MM.1S (cell line): ENCODE measurements at regions not wholly inside any gene's neighbourhood (a gene's known extent, or its start where the extent isn't known, plus 50 kb on each side); places are given as distances from the start of the nearest gene placed in this dataset.

Experiments
- DNase-seq: peaks from one replicate; pipeline ENCODE4 v3.0.0-alpha.2; 2015
- H2AFZ ChIP-seq: fragments of 300-600 bp; sonication (generic); 2 replicates; pipeline ENCODE4 v1.6.0; 2016; ENCODE audit warnings: antibody characterized with exemption, low read length
- H3F3A ChIP-seq: fragments of 300-600 bp; sonication (generic); 2 replicates; pipeline ENCODE4 v1.6.1; 2016; ENCODE audit warnings: mild to moderate bottlenecking, antibody characterized with exemption, low read length, moderate library complexity, mixed read lengths; ENCODE audit not compliant: insufficient read depth
- H3K27ac ChIP-seq: fragments of 300-600 bp; sonication (generic); 2 replicates; pipeline ENCODE4 v1.5.1; 2016; ENCODE audit warnings: mild to moderate bottlenecking, low read length
- H3K27me3 ChIP-seq: fragments of 300-600 bp; sonication (generic); replicated peaks from 2 replicates; pipeline ENCODE4 v1.6.0; 2016; ENCODE audit warnings: low read length; ENCODE audit not compliant: insufficient read depth
- H3K36me3 ChIP-seq: fragments of 300-600 bp; sonication (generic); replicated peaks from 2 replicates; pipeline ENCODE4 v1.6.1; 2016; ENCODE audit warnings: mild to moderate bottlenecking, low read length, mixed read lengths; ENCODE audit not compliant: insufficient read depth
- H3K4me1 ChIP-seq: fragments of 300-600 bp; sonication (generic); 2 replicates; pipeline ENCODE4 v1.6.1; 2016; ENCODE audit warnings: low read length, mixed read lengths
- H3K4me2 ChIP-seq: fragments of 300-600 bp; sonication (generic); 2 replicates; pipeline ENCODE4 v1.6.0; 2016; ENCODE audit warnings: low read depth, low read length
- H3K4me3 ChIP-seq: fragments of 300-600 bp; sonication (generic); 2 replicates; pipeline ENCODE4 v1.5.1; 2016; ENCODE audit warnings: low read length, mixed read lengths
- H3K79me2 ChIP-seq: fragments of 300-600 bp; sonication (generic); 2 replicates; pipeline ENCODE4 v1.6.1; 2016; ENCODE audit warnings: mixed run types, low read length, mixed read lengths
- H3K9ac ChIP-seq: fragments of 300-600 bp; sonication (generic); 2 replicates; pipeline ENCODE4 v1.6.1; 2016; ENCODE audit warnings: low read length, mixed read lengths
- H3K9me2 ChIP-seq: fragments of 300-600 bp; sonication (generic); replicated peaks from 2 replicates; pipeline ENCODE4 v1.6.1; 2016; ENCODE audit warnings: mild to moderate bottlenecking, low read length, mixed read lengths; ENCODE audit not compliant: insufficient read depth
- H3K9me3 ChIP-seq: fragments of 300-600 bp; sonication (generic); replicated peaks from 2 replicates; pipeline ENCODE4 v1.6.1; 2016; ENCODE audit warnings: mild to moderate bottlenecking, low read length, mixed read lengths; ENCODE audit not compliant: insufficient read depth
- H4K20me1 ChIP-seq: fragments of 300-600 bp; sonication (generic); 2 replicates; pipeline ENCODE4 v1.6.1; 2016; ENCODE audit warnings: mild to moderate bottlenecking, low read length, moderate library complexity, mixed read lengths; ENCODE audit not compliant: insufficient read depth
- EZH2 ChIP-seq: fragments of 300-600 bp; sonication (generic); optimal IDR thresholded peaks from 2 replicates; pipeline ENCODE3; 2017; ENCODE audit warnings: low read depth, mild to moderate bottlenecking, antibody characterized with exemption, low read length, mixed read lengths
- EZH2phosphoT487 ChIP-seq: fragments of 300-600 bp; sonication (generic); IDR thresholded peaks from 2 replicates; pipeline ENCODE4 v1.6.1; 2018; ENCODE audit warnings: antibody characterized with exemption, low read length
- TF ChIP-seq, protein P1 (sequence below): fragments of 300-600 bp; sonication (generic); IDR thresholded peaks from 2 replicates; pipeline ENCODE4 v1.5.1; 2016; ENCODE audit warnings: antibody characterized with exemption, low read length, mixed read lengths

DNA sequence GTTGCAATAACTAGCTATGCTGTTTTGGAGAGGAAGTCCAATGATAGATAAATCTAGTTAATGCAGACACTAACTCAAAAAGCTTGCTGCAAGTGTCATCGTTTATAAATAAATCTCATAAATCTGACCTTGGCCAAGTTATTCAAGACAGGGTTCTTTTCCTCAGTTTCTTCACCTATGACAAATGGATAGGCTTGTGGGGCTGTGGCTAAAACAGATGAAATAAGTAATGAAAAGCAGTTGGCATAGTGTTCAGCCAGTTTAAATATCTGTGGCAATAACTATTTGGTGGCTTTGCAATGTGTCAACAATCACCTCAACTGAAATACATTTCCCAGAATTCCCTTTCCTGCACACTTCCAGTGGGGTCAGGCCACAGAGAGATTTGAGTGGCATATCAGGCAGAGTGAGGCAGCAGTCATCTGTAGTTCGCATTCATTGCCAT lies 169.9 kb downstream of the DYRK2 start:
- no peak overlapping the region for H3K9ac ChIP-seq
- TF ChIP-seq EZH2 (no peak), EZH2phosphoT487 (no peak)
- TF ChIP-seq, protein P1, sequence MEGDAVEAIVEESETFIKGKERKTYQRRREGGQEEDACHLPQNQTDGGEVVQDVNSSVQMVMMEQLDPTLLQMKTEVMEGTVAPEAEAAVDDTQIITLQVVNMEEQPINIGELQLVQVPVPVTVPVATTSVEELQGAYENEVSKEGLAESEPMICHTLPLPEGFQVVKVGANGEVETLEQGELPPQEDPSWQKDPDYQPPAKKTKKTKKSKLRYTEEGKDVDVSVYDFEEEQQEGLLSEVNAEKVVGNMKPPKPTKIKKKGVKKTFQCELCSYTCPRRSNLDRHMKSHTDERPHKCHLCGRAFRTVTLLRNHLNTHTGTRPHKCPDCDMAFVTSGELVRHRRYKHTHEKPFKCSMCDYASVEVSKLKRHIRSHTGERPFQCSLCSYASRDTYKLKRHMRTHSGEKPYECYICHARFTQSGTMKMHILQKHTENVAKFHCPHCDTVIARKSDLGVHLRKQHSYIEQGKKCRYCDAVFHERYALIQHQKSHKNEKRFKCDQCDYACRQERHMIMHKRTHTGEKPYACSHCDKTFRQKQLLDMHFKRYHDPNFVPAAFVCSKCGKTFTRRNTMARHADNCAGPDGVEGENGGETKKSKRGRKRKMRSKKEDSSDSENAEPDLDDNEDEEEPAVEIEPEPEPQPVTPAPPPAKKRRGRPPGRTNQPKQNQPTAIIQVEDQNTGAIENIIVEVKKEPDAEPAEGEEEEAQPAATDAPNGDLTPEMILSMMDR: no peak
- H3K4me1 ChIP-seq: no peaks in the 10 kb centered on the region
- no peak for DNase-seq
- no peak overlapping the region for H3K4me2 ChIP-seq
- H2AFZ ChIP-seq: no peak overlapping the region
- no peaks in the 10 kb centered on the region for H3K9me2 ChIP-seq
- no peak overlapping the region for H3K4me3 ChIP-seq
- H3K27ac ChIP-seq: no peak overlapping the region
- no peaks in the 10 kb centered on the region for H3K36me3 ChIP-seq
- no peaks in the 10 kb centered on the region for H3F3A ChIP-seq
- H3K27me3 ChIP-seq: no peaks in the 10 kb centered on the region; the same call in 1 of the 2 replicates
- no peaks in the 10 kb centered on the region for H3K9me3 ChIP-seq
- no peaks in the 10 kb centered on the region for H4K20me1 ChIP-seq
- H3K79me2 ChIP-seq: no peaks in the 10 kb centered on the region

DNA sequence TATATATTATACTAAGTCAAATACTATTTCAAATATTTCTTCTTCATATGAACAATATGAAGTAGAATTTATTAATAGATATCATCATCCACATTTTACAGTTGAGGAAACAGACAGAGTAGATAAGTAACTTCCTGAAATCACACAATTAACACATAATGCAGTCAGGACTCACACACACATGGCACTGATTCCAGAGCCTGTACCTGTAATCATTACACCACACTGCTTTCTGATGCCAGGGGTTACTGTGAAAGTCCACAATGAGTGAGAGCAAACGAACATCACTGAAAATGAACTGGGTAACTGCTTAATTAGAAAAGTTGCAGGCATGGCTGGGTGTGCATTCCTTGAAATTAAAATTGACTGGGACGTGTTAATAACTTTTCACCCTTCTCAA lies 169.3 kb upstream of the IFNG-AS1 start:
- H3K79me2 ChIP-seq: no peaks in the 10 kb centered on the region
- DNase-seq: no peak
- no peak for TF ChIP-seq EZH2phosphoT487
- TF ChIP-seq EZH2: no peak
- TF ChIP-seq, protein P1: no peak
- H3K9me2 ChIP-seq: no peaks in the 10 kb centered on the region
- no peak overlapping the region for H3K4me3 ChIP-seq
- H4K20me1 ChIP-seq: no peaks in the 10 kb centered on the region
- no peak overlapping the region for H2AFZ ChIP-seq
- no peaks in the 10 kb centered on the region for H3K36me3 ChIP-seq
- H3K9ac ChIP-seq: no peak overlapping the region
- no peaks in the 10 kb centered on the region; the same call in 1 of the 2 replicates for H3K27me3 ChIP-seq
- H3K4me1 ChIP-seq: no peaks in the 10 kb centered on the region
- H3K9me3 ChIP-seq: no peaks in the 10 kb centered on the region
- H3F3A ChIP-seq: no peaks in the 10 kb centered on the region
- H3K4me2 ChIP-seq: no peak overlapping the region
- H3K27ac ChIP-seq: no peak overlapping the region

GRCh38 chr12:67820694-67821093 lies 168.6 kb upstream of the IFNG-AS1 start:
- no peak overlapping the region for H3K4me3 ChIP-seq
- no peaks in the 10 kb centered on the region for H3K9me3 ChIP-seq
- H3K9ac ChIP-seq: no peak overlapping the region
- no peaks in the 10 kb centered on the region; the same call in 1 of the 2 replicates for H3K27me3 ChIP-seq
- no peaks in the 10 kb centered on the region for H3K9me2 ChIP-seq
- no peaks in the 10 kb centered on the region for H3K36me3 ChIP-seq
- H3K27ac ChIP-seq: no peak overlapping the region
- TF ChIP-seq EZH2 (no peak), EZH2phosphoT487 (no peak)
- TF ChIP-seq, protein P1: no peak
- H3F3A ChIP-seq: no peaks in the 10 kb centered on the region
- DNase-seq: no peak
- no peak overlapping the region for H2AFZ ChIP-seq
- H3K4me2 ChIP-seq: no peak overlapping the region
- H4K20me1 ChIP-seq: no peaks in the 10 kb centered on the region
- H3K4me1 ChIP-seq: no peaks in the 10 kb centered on the region
- no peaks in the 10 kb centered on the region for H3K79me2 ChIP-seq
